Stimulated activated CD8-positive, alpha-beta memory T cell treated with anti-CD3 and anti-CD28 coated beads, Interleukin-15, amount 100 ng/mL, for 24 hours (primary cell): ENCODE measurements at regions not wholly inside any gene's neighbourhood (a gene's known extent, or its start where the extent isn't known, plus 50 kb on each side); places are given as distances from the start of the nearest gene placed in this dataset.

Source experiments
- DNase-seq: peaks from one replicate; pipeline ENCODE4 v3.0.0-alpha.2; 2020; ENCODE audit warnings: low read depth

- no peak for DNase-seq
Observed at GRCh38 chr13:75935805-75936204, 299.7 kb downstream of the LMO7 start.

GRCh38 chr13:75934889-75935288 lies 298.8 kb downstream of the LMO7 start:
- DNase-seq, result no peak

GRCh38 chr13:75932636-75933035 lies 296.5 kb downstream of the LMO7 start:
- no peak for DNase-seq

- DNase-seq, result no peak
Observed at GRCh38 chr13:75931116-75931515, 295.0 kb downstream of the LMO7 start.

GRCh38 chr13:75929076-75929475 lies 292.9 kb downstream of the LMO7 start:
- no peak for DNase-seq

GRCh38 chr13:75927183-75927669 lies 291.1 kb downstream of the LMO7 start:
- no peak for DNase-seq

- DNase-seq, result no peak
Observed at GRCh38 chr13:75920536-75920935, 284.4 kb downstream of the LMO7 start.

GRCh38 chr13:75919660-75920199 lies 283.6 kb downstream of the LMO7 start:
- no peak for DNase-seq

GRCh38 chr13:75915066-75915465 lies 278.9 kb downstream of the LMO7 start:
- no peak for DNase-seq

GRCh38 chr13:75913925-75914324 lies 277.8 kb downstream of the LMO7 start:
- DNase-seq, result no peak

- no peak for DNase-seq
Observed at GRCh38 chr13:75910591-75910990, 274.5 kb downstream of the LMO7 start.
